GM21825 (cell line): ENCODE measurements at regions not wholly inside any gene's neighbourhood (a gene's known extent, or its start where the extent isn't known, plus 50 kb on each side); places are given as distances from the start of the nearest gene placed in this dataset.
"Not testable (repeated sequence)": the region's sequence is repeated elsewhere in the genome, so short reads cannot be mapped to it uniquely, and the experiment has no call there.

Source experiments
- ATAC-seq: cut with Tn5 transposase; IDR thresholded peaks from one replicate; pipeline ENCODE4 v1.9.1; 2021; ENCODE audit warnings: mild to moderate bottlenecking, moderate library complexity; ENCODE audit not compliant: unreplicated experiment

DNA sequence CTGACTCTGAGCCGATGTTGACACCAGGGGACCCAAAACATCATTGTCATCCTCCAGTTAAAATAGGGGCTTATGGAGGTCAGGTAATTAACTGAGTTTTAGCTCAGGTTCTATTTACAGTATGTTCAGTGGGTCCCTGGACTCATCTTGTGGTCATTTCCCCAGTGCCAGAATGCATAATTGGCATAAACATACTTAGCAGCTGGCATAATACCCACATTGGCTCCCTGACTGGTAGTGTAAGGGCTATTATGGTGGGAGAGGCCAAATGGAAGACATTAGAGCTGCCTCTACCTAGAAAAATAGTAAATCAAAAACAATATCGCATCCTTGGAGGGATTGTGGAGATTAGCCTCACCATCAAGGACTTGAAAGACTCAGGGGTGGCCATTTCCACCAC, 350.9 kb downstream of the C12orf75 start:
- no peak for ATAC-seq

DNA sequence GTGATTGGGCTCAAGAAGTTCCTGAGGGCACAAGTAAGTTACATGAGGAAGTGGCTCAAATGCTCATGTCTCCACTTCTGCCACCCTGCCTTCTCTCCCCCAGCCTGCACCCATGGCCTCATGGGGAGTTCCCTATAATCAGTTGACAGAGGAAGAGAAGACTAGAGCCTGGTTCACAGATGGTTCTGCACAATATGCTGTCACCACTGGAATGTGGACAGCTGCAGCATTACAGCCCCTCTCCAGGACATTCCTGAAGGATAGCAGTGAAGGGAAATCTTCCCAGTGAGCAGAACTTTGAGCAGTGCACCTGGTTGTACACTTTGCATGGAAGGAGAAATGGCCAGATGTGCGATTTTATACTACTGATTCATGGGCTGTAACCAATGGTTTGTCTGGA, 352.3 kb downstream of the C12orf75 start:
- not testable (repeated sequence) for ATAC-seq

DNA sequence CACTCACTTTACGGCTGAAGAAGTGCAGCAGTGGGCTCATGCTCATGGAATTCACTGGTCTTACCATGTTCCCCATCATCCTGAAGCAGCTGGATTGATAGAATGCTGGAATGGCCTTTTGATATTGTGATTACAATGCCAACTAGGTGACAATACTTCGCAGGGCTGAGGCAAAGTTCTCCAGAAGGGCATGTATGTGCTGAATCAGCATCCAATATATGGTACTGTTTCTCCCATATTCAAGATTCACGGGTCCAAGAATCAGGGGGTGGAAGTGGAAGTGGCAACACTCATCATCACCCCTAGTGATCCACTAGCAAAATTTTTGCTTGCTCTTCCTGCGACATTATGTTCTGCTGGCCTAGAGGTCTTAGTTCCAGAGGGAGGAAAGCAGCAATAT, 353.3 kb downstream of the C12orf75 start:
- ATAC-seq, result not testable (repeated sequence)

DNA sequence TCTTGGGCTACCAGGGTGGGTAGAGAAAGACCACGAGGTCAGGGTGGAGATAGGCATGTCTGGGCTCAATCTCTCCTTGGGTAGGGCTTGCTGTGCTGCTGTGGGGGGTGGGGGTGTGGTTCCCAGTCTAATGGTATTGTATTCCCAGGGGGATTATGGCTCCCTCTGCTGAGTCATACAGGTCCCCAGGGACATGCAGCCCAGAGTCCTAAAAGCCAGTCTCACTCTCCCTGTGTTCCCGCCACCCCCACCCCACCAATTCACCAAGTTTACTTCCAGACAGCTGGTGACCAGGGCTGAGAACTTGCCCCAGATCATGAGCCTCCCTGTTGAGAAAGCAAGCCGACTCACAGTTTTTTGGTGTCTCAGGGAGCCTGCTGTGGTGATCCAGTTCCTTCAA, 367.6 kb downstream of the C12orf75 start:
- no peak for ATAC-seq

DNA sequence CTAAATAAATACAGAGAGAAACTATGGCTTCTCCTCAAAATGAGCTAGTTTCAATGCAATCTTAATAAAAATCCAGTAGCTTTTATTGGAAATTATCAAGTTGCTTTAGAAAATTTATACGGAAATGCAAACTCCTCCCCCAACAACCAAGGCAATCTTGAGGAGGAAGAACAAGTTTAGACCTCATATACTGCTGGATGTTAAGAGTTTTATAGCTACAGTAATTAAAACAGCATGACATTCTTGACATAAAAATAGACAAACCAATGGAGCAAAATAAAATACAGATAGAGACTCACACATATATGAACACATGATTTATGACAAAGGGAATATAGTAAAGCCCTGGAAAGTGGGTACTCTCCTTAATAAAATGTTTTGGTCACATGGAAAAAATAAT, 368.7 kb downstream of the C12orf75 start:
- no peak for ATAC-seq

DNA sequence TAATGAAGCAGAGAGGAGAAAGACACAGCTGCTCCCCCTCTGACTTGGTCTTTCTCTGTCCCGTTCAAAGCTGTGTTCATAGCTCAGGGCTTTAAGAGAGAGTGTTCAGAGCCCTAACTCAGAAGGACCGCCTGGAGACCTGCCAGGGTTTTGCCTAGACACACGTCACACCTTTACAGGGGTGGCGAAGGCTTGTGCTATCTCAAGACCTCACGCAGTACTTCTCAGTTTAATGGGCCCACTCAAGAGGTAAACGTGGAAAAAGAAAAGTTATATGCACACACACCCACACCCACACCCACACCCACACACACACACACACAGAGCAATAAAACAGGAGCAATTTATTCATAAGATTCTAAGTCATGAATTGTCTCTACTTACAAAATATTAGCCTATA, 374.3 kb downstream of the C12orf75 start:
- no peak for ATAC-seq

DNA sequence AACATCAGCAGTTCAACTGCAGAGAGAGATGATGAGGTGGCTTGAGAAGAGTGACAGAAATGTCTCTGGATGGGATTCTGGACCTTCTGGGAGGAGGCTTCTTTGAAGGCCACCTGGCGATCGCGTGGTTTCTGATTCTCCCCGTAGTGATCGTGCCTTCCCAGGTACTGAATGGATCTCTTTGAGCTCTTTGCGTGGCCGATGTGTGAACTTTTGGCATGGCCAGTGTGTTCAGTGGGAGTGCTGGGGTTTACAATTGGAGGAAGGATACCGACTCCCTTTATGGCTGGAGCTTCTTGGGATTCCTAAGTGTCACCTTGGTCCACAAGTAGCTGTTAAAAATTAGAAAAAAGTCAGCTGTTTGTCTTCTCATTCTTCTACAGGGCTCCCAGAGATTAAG, 374.7 kb downstream of the C12orf75 start:
- no peak for ATAC-seq

DNA sequence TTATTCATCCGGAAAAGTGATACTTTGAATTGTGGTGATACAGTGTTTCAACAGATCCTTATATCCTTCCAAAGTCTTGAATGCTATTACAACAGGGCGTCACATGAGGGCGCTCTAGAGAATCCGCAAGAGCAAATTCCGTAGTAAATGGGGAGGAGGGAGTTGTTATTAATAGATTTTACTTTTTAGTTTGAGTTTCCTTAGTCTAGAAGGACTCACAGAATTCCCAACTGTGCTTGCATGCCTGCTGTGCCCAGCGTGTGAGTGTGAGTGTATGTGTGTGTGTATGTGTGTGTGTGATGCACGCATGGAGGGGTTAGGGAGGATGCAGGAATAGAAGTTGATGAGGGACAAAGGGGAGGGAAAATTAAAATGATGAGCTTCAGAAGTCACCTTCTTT, 375.3 kb downstream of the C12orf75 start:
- no peak for ATAC-seq

DNA sequence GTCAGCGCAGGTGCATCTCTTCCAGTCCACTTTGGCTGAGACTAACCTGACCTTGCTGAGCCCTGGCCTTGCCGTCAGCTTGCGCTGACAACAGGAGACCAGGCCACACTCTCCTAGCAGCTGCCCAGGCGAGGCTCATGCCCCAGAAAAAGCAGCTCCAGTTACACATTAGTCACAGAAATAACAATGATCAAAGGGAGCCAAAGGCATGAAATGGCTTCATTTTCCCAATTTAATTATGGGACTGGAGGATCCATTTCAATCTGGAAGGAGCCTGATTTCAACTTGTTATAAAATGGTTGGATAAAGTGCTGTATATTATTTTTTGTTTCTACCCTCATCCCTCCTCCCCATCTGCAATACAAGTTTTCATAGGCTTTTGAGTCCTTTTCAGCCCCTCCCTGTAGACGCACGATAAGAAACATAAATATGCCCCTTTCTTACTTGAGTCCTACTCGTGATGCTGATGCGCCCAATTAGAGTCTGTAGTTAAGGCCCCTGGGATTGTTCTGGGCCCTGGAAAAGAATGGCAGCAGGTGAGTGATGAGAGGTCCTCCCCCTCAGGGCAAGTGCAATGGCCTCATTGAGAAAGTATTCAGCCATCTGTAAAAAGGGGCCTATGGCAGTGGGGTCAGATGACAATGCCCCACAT, 376.0 kb downstream of the C12orf75 start:
- no peak for ATAC-seq

DNA sequence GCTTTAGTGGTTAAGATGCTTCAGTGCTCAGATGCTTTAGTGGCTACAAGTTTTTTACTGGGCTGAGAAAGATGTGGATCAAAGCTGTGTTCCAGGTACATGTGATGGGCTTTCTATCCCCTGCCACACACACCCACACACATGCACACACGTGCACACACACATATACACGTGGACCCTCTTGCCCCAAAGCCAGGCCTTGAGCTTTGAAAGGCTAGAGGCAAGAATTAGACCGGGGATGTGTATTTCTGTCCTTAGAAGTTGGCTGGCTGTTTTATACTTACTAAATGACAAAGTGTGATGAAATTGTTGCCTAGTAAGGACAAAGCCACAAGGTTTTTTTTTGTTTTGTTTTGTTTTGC, 376.5 kb downstream of the C12orf75 start:
- ATAC-seq, result no peak

DNA sequence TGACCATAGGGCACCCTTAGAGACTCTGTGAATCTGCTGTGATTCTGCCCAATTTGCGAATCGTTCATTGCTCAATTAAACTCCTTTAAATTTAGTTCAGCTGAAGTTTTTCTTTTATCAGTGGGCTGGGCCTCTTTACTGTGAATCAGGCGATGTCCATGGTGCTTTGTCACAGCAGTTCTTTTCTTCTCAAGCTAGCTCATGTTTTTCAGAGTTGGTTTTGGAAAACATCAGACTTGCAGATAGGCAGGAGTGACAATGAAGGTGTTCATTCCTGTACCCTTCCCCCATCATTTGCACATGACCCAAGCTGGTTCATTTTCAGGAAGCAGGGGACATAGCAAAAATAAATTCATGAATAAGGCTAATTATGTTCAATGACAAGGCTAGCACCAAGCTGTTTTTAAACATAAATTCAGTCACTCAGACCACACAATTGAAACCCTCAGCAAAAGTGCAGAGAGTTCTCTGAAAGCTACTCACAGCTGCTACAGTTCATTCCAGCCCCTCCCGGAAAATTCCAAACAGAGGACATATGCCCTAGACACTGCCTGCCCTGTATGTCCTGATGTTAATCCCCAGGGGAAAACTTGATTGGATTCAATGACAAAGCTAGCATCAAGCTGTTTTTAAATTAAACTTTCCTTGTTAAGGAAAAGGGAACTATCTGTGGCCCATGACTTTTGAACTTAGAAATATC, 383.3 kb downstream of the C12orf75 start:
- no peak for ATAC-seq

DNA sequence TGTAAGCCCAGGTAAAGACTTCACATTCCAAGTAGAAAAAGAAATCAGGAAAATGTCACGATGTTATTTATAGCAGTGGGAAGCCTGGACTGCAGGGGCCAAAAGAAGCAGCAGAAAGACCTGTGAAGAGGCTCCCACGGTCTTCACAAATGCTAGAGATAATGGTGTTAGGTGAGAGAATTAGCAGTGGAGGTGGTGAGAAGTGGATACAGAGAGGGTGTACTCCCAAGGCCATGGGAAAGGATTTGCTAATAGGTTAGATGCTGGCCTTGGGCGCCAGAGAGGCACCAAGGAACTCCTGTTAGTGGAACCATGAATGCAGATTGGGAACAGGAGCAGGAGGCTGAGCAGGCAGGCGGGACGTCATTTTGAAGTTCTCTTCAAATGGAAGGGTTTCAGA, 386.1 kb downstream of the C12orf75 start:
- ATAC-seq, result no peak

DNA sequence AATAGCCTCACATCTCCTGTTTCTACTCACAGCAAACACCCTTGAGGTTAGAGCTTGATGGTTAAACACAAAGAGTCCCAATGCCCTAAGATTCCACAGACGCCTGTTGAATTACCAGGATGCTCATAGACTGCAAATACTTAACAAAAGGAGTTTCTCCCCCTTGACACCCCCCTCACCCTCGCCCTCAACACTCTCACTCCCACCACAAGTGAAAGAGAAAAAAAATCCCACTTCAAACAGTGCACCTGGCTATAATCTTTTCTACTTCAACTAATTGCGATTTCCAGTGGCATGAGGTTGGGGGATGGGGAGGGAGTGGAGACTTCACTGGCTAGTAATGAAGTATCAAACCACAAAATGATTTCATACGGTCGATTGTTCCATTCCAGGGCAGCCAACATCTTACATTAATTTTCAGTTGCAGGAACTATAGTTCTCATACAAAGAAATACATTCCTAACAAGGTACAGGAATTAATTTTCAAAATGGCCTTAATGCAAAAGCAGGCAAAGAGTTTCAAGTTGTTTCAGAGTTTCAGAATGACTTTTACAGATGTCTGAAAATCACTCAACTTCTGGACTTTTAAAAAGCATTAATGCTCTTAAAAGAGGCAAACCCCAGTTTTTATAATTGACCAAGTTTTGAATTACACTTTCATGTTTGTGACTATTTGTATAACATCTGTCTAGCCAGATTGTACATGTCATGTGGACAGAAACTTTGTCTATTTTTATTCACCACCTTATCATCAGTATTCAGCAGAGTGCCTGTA, 390.7 kb downstream of the C12orf75 start:
- ATAC-seq, result peak; percentile 46

DNA sequence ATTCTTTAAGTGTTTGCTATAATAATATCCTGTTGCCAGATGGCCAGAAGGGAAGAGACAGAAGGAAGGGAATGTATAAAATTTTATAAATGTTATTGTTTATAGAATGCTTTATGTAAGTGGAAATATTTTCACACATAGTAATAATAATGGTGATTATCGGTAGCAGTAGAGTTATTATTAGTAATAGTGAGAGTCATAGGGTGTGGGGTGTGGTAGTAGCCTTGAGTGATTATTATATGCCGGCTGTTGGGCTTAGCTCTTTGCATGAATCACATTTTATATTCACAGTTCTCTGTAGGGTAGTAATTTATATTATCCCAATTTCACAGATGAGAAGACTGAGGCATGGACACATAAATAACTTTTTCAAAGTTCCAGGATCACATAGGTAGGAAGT, 391.4 kb downstream of the C12orf75 start:
- no peak for ATAC-seq

DNA sequence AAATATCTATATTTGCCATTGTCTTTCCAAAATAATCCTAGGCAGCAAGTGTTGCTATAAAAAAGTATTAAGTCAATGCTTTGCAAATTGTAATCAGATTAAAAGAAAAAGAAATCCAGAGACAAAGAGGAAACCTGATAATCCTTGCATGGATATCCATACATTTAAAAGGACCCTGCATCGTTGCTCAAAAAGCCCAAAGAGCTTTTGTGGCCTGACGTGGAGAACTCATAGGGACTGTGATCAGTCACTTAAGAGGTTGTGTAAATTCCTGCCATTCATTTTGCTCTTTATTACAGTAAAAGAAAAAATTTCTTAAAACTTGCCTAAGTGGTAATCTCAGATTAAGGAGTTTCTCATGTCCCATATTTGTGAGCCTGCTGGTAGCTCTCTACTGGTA, 392.6 kb downstream of the C12orf75 start:
- no peak for ATAC-seq

DNA sequence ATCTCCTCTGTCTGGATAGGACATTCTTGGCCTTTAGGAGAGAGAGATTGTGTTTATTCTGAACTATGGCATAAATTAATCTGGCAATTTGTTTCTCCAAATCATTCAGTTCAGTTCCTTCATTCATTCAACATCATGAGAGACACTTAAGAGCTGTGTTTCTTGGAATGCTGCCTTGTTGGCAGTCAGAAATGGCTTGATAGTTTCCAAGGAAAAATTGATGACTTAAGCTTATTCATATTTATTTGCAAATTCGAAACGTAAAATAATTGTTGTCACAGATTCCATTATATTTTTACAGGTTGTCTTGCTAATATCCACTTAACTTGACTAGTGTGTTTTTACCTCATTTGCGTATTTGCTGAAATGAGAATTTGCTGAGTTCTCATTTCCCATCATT, 393.0 kb downstream of the C12orf75 start:
- ATAC-seq, result no peak

DNA sequence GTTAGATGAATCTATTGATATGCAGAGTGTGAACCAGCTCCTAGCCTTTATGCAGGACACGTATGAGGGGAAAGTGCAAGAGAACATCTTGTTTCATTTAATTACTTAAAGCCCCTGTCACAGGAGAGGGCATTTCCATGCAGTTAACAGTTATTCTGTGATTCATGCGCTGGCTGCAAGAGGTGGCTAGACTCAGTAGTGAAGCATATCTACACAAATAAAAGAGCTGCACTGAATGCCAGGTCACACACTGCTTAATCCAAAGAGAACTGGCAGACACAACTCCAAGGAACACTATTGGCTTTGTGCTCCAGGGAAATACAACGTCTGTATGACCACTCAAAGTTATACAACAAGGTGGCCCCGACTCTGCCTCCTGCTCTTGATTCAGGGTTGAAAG, 394.1 kb downstream of the C12orf75 start:
- no peak for ATAC-seq

DNA sequence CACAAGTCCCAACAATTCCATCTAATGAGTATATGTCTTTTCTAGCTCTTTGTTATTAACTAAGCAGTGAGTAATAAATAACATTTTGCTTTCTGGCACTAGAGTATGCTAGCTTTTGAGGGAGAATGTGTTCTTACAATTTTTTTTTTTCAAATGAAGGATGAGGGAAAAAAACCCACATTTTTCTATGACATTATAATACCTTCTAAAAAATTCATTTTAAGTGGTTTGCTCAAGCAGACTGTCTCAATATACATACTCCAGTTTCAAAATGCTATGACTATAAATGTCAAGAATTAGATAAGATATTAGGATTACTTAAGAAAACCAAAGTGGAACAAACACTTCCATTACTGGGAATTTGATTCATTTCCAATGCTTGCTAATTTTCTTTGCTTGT, 394.6 kb downstream of the C12orf75 start:
- ATAC-seq, result no peak

DNA sequence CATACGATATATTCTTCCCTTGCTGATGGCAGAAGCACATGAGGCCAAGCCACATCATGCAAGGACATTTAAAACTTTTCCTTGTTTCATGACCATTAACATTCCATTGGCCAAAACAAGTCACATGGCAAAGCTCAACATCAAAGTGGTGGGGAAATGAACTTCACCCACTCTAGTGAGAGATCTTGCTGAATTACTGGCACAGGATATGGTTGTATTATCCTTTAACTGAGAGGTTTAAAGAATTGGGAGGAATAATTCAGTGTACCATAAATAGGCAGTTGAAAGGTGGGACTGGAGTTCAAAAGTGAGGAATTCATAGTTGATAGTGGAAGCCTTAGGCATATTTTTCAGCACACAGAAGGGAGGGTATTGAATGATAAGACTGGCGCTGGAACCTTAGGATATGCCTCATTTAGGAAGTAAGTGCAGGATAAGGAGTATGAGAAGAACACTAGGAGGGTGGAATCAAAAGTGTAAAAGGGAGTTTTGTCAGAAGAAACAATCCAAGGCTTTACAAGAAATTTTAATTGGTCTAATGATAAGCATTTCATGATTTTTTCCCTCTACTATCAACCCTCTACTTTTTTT, 398.8 kb downstream of the C12orf75 start:
- ATAC-seq, result no peak

DNA sequence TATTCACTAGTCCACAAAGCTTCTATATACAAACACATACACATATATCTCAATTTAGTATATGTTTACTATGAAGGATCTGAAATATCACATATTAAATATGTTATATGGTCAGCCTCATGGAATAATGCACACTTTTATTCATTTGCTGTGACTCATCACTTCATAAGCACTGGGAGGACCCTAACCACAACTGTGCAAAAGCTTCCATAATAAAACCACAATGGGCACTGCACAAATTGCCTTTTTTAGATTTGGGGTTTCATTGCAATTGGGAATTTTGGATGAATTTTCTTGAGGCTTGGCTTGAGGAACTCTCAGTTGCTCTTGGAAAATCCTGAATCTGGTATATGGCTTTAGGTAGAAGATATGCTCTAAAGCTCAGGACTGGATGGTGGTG, 399.4 kb downstream of the C12orf75 start:
- ATAC-seq, result no peak

DNA sequence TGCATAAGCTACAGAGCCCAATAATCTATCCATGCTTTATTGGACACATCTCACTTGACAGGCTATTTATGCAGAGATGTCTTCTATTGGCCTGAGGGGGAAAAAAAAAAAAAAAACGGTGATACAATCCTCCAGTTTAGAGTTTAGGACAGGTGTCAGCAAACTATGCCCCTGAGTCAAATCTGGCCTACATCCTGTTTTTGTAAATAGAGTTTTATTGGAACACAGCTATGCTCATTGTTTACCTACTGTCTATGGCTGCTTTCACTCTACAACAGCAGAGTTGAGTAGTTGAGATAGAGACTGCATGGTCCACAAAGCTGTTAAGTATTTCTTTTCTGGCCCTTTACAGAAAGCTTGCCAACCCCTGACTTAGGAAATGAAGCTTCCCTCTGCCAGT, 403.1 kb downstream of the C12orf75 start:
- ATAC-seq, result no peak

DNA sequence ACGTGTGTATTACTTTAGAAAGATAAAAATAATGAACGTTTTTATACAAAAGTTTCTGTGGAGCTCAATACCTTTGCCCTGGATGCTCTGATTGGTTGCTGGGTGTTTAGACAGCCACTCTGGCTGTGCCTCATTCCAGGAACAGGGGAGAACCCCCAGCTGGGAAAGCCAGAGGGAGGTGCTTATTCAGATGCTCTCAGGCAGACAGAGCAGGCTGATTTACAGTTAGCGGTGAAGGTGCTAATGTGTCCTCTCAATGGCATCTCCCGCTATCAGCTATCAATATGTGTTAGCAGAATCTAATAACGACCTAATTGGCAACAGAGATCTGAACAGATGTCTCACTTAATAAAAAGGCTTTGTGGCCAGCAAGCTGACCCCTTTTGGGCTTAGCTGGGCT, 402.3 kb downstream of the NUAK1 start:
- no peak for ATAC-seq
